ENCODE measurements at regions not wholly inside any gene's neighbourhood (a gene's known extent, or its start where the extent isn't known, plus 50 kb on each side); places are given as distances from the start of the nearest gene placed in this dataset.

DNA sequence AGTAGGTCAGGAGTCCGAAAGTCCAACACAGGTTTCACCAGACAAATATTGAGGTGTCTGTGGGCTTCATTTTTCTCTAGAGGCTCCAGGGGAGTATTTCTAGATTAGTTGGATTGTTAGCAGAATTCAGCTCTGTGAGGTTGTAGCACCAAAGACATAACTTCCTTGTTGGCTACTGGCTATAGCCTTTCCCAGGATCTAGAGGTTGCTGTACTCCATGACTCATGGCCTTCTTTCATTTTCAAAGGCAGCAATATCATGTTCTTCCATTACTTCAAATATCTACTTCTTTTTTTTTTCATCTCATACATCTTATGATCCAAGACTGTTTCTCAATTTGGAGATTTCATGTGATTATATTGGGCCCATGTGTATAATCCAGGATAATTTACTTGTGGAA, 404.0 kb upstream of the FAM174A start:
- no peak for TF ChIP-seq CTCF (IDR thresholded peaks at IDR 0.05; ENCODE audit: low read length)
- TF ChIP-seq EZH2 (optimal IDR thresholded peaks at IDR 0.05; ENCODE audit: low read depth, low read length): no peak
- no peak for TF ChIP-seq EZH2phosphoT487 (IDR thresholded peaks at IDR 0.05; ENCODE audit: low read length)

Measured in MM.1S (cell line).